ENCODE measurements at regions not wholly inside any gene's neighbourhood (a gene's known extent, or its start where the extent isn't known, plus 50 kb on each side); places are given as distances from the start of the nearest gene placed in this dataset.
A peak's percentile ranks its signal among the peaks of the same experiment; 100 is the strongest.
"Not testable (repeated sequence)": the region's sequence is repeated elsewhere in the genome, so short reads cannot be mapped to it uniquely, and the experiment has no call there.

- no peak for DNase-seq
These were observed 249.9 kb downstream of the CALCRL start for GRCh38 chr2:187198136-187198535.

GRCh38 chr2:187194049-187194448 is 254.0 kb downstream of the CALCRL start:
- no peak for DNase-seq

DNA sequence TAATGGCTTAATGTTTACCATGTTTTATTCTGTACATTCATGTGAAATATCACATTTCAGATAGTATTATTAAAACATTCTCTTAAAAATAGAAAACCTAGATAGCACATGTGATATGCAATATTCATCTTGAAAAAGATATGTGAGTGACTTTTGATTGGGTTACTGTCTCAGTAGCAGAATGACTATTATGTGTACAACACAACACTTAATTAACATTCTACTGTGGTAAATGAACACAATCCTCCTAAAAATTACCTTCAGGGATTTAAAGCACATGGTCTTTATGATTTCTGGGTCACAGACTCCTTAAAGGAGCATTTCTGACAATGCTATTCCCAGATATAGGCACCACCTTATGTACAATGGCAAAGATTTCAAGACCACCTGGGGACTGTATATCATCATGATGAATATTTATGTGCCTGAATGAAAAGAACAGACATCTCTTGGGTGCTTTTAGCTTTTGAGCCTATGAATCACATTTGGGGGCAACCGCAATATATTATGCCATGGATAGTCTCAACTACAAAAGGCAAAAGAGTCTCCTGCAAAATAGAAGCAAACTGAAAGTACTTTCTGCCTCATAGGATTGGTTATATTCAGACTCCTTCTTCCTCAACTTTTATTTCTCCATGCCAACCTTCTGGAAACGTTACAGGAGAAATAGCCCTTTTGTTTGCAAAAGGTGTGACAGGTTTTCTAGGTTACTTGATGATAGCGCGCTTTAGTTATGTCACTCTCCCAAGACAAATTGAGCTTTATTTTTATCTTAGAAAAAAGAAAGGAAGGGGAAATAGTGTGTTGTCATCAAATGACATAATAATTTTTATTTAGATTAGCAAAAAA is 259.0 kb downstream of the CALCRL start:
- no peak for DNase-seq

DNA sequence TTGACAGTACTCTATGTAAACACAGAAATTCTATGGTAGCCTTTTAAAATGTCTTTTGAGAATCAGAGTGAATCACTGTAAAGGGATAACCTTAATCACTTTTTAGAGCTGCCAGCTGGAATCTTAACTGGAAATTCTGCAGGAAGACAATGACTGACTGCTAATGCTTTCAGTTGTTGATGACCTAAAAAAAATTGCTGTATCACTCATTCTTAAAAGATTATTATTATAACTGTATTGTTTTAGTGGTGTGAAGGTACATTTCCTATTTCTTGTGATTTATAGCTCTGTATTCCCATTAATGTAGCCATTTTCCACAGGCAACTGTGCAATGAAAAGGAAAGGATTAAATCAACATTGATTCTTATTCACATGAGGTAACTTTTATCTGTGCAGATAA is 260.5 kb downstream of the CALCRL start:
- no peak for DNase-seq

DNA sequence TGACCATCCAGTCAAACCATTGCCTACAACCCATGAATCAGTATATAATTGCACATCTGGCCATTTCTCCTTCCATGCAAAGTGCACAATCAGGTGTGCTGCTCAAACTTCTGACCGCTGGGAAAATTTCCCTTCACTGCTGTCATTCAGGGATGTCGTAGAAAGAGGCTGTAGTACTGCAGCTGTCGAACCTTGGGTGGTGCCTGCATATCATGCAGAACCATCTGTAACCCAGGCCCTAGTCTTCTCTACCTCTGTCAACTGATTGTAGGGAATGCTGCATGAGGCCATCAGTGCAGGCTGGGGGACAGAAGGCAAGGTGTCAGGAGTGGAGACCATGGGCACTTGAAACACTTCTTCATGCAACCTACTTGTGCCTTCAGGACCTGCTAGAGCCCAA is 267.5 kb downstream of the CALCRL start:
- DNase-seq = no peak

GRCh38 chr2:187178876-187179275 is 269.2 kb downstream of the CALCRL start:
- not testable (repeated sequence) for DNase-seq

- no peak for DNase-seq
These were observed 270.8 kb downstream of the CALCRL start for GRCh38 chr2:187177253-187177652.

GRCh38 chr2:187174582-187174981 is 273.5 kb downstream of the CALCRL start:
- no peak for DNase-seq

DNA sequence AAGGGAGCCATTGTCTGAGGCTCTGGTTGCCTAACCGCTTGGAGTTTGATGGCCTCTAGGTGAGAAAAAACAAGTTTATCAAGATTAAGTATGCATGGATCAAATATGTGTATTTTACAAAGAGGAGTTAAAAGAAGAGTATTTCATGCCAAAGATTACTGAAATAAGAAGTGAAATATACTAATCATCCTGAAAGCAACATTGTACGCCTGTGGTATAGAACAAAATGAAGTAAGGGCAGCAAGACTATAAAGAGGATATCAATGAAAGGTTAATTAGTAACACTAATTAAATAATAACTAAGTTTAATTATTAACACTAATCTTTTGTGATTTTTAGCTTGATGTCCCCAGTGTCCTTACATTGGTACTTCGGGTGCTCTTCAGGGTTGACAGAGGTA is 276.7 kb downstream of the CALCRL start:
- DNase-seq = no peak

DNA sequence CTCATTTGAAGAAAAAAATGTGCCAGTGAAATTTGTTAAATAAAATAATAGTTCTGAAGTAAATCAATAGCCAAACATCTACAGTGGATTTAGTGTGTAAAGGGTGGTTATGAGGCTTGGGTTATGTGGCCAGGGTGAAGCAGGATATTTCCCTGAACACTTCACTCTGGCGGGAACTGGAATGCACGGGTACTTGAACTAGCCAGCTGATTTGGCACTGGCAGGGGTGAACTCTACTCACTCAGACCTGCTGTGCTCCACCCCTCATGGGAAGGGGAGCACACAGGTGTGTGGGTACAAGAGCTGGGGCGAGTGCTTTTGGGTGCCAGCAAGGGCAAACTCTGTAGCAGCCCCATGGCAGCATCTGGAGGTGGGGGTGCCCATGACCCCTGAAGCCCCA is 278.2 kb downstream of the CALCRL start:
- DNase-seq = peak; percentile 18

DNA sequence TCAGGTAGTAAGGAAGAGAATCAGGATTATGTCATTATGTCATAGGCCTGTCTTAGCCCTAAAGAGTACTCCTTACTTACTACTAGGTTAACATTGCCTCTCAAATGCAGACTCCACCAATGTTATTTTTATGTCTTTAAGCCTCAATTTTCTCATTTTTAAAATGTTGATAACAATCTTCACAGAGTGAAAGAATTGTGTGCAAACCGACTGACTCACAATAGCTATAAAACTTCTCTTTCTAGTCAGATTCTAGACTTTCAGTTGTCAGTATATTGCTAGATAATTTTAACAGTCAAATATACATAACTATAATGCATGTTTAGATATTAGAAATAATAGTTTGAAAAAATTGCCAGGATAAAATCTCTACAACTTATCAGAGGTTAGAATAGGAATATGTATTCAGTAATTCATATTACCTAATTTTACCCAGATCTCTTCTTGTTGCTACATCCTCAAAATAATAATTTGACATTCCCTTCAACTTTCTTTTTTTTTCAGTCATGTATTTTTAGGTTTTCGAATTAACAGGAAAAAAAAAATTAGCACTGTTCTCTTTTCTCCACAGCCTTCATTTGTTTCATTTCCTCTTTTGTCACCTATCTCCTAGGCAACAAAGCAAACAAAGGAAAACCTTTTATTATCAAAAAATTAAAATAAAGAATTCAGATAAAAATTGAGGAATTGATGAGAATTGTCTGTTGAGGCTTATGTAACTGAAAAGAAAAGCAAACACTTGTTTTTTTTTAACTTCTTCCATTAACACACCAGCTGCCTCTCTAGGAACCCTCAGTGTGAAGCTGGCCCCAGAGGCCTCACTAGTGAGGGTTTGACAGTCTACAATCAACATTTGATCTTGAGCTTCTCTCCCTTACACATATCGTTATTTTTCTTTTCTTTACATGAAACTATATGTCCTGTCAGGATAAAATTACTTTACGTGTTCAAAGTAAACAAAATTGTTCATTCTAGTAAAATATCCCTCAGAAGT is 279.0 kb downstream of the CALCRL start:
- no peak for DNase-seq

- no peak for DNase-seq
These were observed 280.6 kb downstream of the CALCRL start for GRCh38 chr2:187167491-187167890.

GRCh38 chr2:187165936-187166610 is 282.0 kb downstream of the CALCRL start:
- no peak for DNase-seq

GRCh38 chr2:187158452-187158851 is 289.6 kb downstream of the CALCRL start:
- no peak for DNase-seq

- DNase-seq = no peak
These were observed 291.0 kb downstream of the CALCRL start for GRCh38 chr2:187157046-187157445.

- DNase-seq = no peak
These were observed 292.6 kb downstream of the CALCRL start for GRCh38 chr2:187155476-187155875.

DNA sequence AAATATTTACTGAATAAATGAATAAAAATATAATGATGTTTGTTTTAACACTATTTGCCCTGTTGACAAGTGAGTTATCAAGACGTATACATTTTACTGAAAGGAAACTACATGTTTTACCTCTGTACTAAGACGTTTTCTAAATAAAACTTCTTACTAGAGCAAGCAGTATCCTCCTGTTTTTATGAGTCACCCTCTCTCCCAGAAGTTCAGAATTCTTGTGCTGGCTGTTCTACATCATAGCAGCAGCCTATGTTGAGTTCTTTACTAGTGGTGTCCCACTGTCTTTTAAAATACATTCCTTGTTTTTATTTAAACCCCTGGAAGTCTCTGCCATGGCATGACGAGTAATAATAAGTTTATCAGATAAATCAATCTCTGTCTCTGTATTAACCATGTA is 297.4 kb downstream of the CALCRL start:
- DNase-seq = no peak

DNA sequence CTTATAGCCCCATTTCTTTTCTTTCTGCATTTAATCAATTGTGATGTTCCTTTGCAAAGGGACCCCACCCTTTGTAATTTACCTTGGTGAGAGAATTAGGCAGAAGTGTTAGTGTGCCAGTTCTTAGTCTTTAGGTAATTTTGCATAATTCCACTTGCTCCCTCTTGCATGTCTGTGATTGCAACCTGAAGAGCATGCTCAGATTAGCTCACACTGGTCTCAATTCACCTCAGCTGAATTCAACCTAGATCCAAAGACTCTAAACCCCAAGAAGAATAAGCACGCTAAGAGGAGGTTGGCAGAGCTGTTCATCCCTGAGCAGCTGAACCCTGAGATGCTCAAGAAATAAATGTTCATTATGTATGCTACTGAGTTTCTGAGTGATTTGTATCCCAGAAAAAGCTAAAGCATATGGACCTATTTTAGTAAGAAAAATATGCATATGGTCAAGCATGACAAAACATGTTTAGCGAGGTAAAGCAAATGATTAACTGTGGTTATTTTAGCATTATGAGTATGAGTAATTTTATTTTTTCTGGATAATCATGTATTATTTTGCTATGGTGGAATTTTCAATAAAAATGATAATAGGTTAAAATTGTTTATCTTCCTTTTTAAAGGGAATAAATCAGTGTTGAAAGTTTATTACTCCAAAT is 299.2 kb upstream of the ZSWIM2 start:
- no peak for DNase-seq

DNA sequence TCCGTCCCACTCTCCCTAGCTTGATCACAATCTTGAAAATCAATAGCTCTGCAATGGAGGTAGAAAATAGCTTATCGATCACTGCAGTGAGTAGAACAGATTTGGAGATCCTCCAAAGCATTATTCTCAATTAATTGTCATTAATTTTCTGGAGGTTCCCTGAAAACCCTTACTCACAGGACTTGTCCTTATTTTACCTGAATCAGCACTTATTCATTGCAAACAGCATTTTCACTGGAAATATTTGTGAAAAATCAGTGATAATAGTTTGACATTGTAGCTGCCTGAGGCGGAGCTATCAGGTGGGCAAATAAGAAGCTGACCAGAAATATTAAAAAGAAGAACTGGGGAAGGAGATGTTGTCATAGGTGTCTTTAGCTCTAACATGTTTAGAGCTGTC is 294.6 kb upstream of the ZSWIM2 start:
- DNase-seq = no peak

DNA sequence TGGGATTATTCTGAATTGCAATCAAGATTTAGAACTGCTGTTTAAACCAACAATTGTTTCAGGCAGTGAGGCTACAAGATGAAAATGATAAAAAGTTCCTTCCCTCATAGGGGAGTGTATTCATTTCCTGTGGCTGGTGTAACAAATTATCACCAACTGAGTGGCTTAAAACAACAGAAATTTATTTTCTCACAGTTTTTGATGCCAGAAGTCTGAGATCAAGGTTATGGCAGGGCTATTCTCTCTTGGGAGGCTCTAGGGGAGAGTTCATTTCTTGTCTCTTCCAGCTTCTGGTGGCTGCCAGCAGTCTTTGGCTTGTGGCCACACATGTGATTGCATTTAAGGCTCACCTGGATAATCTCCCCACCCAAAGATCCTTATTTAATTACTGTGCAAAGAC is 290.5 kb upstream of the ZSWIM2 start:
- no peak for DNase-seq

DNA sequence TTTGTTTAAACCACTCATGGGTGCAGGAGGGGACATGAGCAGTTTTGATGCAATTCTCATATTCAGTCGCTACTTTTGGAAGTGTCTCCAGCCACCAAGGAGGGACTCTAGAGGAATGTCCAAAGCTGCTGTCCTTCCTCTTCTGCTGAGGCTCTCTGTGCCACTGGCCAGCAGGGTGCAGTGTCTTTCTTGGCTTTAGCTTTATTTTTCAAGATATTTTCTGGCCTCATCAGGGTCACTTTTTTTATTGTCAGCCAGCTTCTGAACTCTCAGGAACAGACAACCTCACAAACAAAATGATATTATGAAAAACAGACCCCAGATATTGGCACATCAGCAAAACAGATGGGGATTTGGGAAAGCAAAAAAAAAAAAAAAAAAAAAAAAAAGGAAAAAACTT is 289.3 kb upstream of the ZSWIM2 start:
- DNase-seq = no peak

DNA sequence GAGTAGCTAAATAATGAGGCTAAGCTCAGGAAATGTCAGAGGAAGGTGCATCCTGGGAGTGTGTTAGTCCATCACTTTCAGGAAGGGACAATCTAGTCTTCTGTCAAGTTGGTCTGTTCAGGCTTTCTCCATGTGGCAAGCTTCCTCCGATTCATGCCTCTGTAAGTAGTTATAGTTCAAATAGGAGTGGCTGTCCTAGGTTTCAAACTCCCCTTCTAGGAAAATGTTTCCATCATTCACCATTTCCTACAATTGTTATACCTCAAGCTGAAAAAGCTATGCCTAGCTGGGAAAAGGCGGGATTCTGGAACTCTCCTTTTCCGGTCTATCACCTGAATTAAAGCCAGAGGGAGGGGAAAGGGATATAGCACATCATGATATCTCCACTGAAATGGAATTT is 287.7 kb upstream of the ZSWIM2 start:
- no peak for DNase-seq

- no peak for DNase-seq
These were observed 285.3 kb upstream of the ZSWIM2 start for GRCh38 chr2:187134306-187134705.
